Islet precursor cell (in vitro differentiated cells): ENCODE measurements at regions not wholly inside any gene's neighbourhood (a gene's known extent, or its start where the extent isn't known, plus 50 kb on each side); places are given as distances from the start of the nearest gene placed in this dataset.
A peak's percentile ranks its signal among the peaks of the same experiment; 100 is the strongest.

Experiments
- DNase-seq: peaks from one replicate; pipeline ENCODE4 v3.0.0-alpha.2; 2018

GRCh38 chr1:193342811-193343210 lies 156.4 kb upstream of the B3GALT2 start:
- no peak for DNase-seq

- no peak for DNase-seq
These were observed 153.9 kb upstream of the B3GALT2 start for GRCh38 chr1:193340331-193340730.

DNA sequence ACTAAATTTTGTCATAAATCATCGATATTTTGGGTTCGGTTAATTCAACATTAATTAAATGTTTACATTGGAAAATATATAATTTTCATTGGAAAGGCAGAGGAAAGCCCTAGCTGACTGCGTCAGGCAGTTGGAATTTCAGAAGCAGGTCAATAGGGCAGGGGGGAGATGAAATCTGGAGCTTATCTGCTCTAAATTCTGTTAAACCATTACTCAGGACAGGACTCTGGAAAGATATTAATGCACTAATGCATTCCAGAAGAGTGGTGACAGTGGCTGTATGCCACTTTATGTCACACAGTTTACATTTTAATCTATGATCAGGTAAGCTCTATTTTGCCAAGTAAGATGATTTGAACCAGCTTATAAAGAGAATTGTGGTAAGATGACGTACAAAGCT lies 153.0 kb upstream of the B3GALT2 start:
- DNase-seq = no peak

DNA sequence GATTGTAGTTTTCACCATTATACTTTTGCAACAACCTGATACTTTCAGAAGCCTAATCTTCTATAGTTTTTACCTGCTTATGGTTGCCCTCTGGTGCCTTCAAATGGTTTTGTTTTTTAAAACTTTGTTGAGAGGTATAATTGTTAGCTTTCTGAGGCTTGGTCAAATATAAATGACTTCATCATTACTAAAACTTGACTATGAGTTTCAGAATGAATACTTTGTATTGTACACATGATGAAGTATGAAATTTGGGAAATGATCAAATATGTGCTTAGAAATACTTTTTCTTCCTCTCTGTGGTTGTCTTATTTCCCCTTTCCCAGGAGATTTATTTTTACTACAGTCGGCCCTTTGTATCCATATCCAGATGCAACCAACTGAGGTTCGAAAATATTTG lies 151.8 kb upstream of the B3GALT2 start:
- no peak for DNase-seq

GRCh38 chr1:193335806-193336428 lies 149.5 kb upstream of the B3GALT2 start:
- DNase-seq = no peak

- no peak for DNase-seq
These were observed 146.8 kb upstream of the B3GALT2 start for GRCh38 chr1:193333166-193333565.

DNA sequence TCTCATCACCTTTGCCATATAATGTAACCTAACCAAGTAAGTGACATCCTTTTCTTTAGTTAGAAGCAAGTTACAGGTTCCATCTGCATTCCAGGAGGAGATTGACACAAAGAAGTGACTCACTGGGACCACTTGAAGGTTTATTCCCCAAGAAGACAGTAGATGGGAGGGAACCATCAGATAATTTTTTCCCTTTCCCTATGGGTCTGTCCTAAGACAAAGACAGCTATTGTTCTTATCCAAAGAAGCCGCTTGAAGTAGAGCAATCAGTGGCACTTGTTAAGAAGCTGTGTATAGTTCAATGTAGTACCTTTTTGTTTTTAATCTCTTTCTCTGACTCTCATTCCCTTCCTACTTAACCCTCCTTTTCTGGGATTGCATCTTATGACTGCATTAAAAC lies 139.9 kb upstream of the B3GALT2 start:
- no peak for DNase-seq

- peak; percentile 70 for DNase-seq
These were observed 139.4 kb upstream of the B3GALT2 start for GRCh38 chr1:193325771-193326170.

DNA sequence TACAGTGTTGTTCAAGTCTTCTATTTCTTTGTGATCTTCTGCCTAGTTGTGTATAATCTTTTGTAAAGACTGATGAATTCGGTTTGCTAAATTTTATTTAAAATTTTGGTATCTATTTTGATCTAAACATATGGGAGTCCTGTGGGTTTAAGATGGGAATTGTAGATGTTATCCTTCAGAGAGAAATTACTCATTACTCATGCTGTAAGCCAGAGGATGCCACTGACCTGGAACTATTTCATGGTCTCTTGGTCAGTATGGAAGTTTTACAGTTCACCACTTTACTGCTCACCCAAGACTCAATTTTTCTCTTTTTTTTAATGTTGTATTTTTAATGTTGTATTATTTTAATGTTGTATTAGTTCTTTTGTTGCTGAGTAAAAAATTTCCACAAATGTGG lies 138.6 kb upstream of the B3GALT2 start:
- no peak for DNase-seq

- DNase-seq = peak; percentile 57
These were observed 135.8 kb upstream of the B3GALT2 start for GRCh38 chr1:193322211-193322610.

DNA sequence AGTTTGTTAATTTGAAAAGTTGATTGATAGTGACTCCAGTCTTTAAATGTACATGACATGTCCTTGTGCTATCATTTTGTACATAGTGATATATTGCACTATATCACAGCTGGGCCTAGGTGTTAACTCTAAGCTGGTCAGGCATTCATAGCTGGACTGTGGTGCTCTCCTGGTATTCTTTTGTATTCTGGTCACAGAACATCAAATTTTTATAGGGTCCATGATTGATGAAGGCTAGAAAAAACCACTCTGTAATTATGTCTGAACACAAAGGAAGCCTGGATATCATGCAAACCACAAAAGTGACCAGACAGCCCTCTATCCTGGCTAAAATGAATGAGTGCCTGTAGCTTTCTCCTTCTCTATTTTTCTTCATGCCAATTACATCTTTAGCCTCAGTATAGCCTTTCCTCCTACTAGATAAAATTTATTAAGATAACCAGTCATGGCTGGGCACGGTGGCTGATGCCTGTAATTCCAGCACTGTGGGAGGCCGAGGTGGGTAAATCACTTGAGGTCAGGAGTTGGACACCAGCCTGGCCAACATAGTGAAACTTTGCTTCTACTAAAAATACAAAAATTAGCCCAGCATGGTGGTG lies 134.9 kb upstream of the B3GALT2 start:
- DNase-seq = no peak

DNA sequence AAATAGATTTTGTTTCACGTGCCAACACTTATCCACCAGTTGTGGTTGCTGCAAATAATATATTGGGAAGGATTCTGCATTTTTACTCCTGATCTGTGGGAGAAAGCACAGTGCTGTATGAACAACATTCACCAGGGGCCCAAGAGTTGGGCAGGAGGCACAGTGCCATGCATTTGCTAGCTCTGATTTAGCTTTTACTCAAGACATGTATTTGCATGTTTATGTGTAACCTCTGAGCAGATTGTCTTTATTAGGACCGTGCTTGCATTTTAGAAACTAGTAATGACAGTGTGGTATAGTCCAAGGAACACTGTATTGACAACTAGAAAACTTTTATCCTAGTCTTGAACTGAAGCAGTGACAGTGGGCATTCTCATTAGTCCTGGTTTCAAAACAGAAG lies 133.9 kb upstream of the B3GALT2 start:
- DNase-seq = no peak

DNA sequence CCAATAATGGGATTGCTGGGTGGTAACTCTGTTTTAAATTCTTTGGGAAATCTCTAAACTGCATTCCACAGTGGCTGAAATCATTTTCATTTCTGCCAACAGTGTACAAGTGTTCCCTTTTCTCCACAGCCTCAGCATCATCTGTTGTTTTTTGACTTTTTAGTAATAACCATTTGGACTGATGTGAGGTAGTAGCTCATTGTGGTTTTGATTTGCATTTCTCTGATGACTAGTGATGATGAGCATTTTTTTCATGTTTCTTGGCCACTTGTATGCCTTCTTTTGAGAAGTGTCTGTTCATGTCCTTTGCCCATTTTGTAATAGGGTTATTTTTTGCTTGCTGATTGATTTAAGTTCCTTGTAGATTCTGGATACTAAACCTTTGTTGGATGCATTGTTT lies 131.9 kb upstream of the B3GALT2 start:
- DNase-seq = no peak

DNA sequence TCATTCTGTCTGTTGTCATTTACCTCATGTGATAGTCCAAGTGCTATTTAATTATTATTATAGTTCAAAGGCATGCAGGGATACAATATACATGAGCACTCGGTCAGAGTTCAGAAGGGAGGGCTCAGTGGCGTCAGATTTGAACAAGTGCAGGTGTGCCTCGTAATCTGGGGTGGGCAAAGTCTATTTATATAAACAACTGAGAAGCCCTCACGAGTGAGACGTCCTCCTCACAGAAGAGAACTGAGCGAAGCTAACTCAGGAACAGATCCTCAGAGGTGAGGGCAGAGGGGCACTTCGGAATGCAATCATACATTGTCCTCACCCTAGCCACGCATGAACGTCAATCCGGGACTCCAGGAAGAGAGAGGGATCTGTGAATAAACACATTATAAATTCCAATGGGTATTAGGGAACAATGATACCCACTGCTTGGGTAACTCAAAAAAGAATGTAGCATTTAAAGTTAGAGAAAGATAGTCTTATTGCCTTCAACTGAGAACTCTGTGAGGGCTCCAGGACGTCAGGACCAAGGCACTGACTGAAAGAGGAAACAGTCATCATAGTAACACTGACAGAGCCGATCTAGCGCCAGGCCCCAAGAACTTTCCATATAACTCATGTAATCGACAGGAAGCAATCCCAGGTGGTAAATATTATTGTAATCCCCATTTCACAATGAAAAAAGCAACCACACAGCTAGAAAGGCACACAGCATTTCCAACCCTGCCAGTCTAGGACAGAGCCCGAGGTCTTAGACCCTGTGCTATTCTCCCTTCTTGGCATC lies 127.1 kb upstream of the B3GALT2 start:
- no peak for DNase-seq

DNA sequence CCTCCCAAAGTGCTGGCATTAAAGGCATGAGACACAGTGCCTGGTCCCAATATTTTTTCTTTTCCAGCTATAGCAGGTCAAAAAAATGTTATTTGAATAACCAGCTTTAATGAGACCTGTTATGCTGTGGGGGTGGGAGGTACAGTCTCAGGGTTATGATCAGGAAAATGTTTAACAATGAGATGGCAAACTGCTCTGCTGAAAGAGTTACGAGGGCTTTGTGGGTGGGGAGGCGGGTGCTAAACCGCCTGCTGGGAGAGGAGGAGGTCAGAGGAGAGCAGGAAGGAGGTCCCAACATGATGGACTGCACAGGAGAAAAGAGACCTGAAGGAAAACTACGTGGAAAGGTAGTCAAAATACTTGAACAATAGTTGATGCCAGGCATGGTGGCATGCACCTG lies 126.0 kb upstream of the B3GALT2 start:
- no peak for DNase-seq

- no peak for DNase-seq
These were observed 125.0 kb upstream of the B3GALT2 start for GRCh38 chr1:193311226-193311948.

- no peak for DNase-seq
These were observed 124.2 kb upstream of the B3GALT2 start for GRCh38 chr1:193310564-193310963.

- no peak for DNase-seq
These were observed 123.6 kb upstream of the B3GALT2 start for GRCh38 chr1:193309936-193310475.

DNA sequence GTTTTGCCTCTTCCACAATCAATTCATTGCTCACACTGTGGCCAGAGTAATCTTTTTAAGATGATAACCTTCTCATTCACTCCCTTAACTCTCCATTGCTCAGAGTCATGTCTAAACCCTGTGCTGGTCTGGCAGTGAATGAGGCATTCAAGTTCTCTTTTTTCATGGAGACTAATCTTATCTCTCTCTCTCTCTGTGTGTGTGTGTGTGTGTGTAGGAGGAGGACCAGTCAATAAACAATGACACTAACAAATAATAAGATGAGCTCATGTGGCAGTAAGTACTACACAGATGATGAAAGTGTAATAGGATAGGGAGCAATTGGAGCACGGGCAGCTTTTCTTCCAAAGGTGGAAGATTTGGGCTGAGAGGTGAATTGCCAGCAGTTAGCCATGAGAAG lies 122.0 kb upstream of the B3GALT2 start:
- DNase-seq = no peak

- DNase-seq = no peak
These were observed 120.0 kb upstream of the B3GALT2 start for GRCh38 chr1:193306430-193306829.
